ENCODE measurements at regions not wholly inside any gene's neighbourhood (a gene's known extent, or its start where the extent isn't known, plus 50 kb on each side); places are given as distances from the start of the nearest gene placed in this dataset.

- H3K9me3 ChIP-seq, result no peaks in the 10 kb centered on the region
- intact Hi-C loops (cut with DNase I), result no loop called here
- WGBS, 2 donors, result 91 to 96% methylated on average over 2 of the region's 2 CpGs
- no peak for ATAC-seq
- H3K4me1 ChIP-seq, result peaks cover 0 to 3% (median 0%) of the 10 kb centered on the region in 9 donors
- H3K4me3 ChIP-seq, result no peak overlapping the region
- no peaks in the 10 kb centered on the region for H3K27me3 ChIP-seq
- no peaks in the 10 kb centered on the region for H3K36me3 ChIP-seq
- TF ChIP-seq, protein P1, sequence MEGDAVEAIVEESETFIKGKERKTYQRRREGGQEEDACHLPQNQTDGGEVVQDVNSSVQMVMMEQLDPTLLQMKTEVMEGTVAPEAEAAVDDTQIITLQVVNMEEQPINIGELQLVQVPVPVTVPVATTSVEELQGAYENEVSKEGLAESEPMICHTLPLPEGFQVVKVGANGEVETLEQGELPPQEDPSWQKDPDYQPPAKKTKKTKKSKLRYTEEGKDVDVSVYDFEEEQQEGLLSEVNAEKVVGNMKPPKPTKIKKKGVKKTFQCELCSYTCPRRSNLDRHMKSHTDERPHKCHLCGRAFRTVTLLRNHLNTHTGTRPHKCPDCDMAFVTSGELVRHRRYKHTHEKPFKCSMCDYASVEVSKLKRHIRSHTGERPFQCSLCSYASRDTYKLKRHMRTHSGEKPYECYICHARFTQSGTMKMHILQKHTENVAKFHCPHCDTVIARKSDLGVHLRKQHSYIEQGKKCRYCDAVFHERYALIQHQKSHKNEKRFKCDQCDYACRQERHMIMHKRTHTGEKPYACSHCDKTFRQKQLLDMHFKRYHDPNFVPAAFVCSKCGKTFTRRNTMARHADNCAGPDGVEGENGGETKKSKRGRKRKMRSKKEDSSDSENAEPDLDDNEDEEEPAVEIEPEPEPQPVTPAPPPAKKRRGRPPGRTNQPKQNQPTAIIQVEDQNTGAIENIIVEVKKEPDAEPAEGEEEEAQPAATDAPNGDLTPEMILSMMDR (IDR thresholded peaks at IDR 0.05), result no peak
- DNase-seq, result no peak
- H3K27ac ChIP-seq, result no peak overlapping the region
These were observed 191.0 kb upstream of the PPARGC1A start for GRCh38 chr4:24080871-24081270.

DNA sequence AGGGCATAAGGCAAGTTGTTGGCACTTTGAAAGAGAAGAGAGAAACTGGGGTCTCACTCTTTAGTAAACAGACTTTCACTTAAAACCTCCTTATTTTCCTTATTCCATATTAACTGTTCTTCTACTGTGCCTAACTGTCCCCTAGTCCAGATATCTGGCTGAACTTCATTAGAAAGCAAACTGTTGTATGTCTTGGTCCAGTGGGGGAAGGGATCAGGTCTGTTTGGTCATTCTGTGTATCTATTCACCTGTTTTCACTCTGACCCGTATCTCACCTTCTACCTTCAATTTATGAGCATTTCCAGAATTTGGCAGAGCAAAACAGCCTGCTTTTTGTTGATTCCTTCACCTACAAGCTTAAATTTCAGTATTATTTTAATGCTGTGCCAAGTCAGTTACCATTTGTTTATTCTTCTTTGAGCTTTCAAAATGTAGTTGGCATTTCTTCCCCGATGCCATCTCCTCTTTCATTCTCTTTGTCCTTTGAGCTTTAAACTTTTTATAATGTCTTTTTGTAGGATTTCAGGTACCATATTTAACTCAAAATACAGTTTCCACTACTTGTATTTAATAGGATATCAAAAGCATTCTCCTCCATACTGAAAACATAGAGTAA lies 188.6 kb upstream of the PPARGC1A start:
- ATAC-seq (no peak), DNase-seq (no peak)
- TF ChIP-seq, protein P1 (IDR thresholded peaks at IDR 0.05), result no peak
- H3K9me3 ChIP-seq, result no peaks in the 10 kb centered on the region
- H3K36me3 ChIP-seq, result no peaks in the 10 kb centered on the region
- intact Hi-C loops (cut with DNase I), result no loop called here
- WGBS, 2 donors, result 86 to 97% methylated on average over 2 of the region's 2 CpGs
- H3K4me1 ChIP-seq, result peaks cover 0 to 3% (median 0%) of the 10 kb centered on the region in 9 donors
- no peaks in the 10 kb centered on the region for H3K27me3 ChIP-seq
- H3K27ac ChIP-seq, result no peak overlapping the region
- H3K4me3 ChIP-seq, result no peak overlapping the region

DNA sequence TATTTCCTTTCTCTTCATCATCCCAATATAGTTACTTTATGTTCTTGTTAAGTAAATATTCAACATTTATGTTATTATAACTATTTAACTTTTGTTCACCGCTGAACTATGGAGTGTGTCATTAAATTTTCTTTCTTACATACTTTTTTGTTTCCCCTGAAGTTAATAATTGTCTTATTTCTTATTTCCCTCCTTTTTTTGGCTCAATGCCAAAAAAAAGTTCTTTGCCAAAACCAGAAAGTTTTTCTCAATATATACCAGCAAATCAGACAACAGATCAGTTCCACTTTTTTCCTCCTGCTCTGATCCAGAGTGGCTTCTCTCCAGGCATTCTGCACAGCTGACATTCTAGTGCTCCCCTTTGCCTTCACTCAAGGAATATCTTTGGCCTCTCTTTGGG lies 187.0 kb upstream of the PPARGC1A start:
- no peak overlapping the region for H3K4me3 ChIP-seq
- no peaks in the 10 kb centered on the region for H3K27me3 ChIP-seq
- no peak overlapping the region for H3K27ac ChIP-seq
- intact Hi-C loops (cut with DNase I), result no loop called here
- ATAC-seq, result no peak
- WGBS, 2 donors, result 93 to 97% methylated on average over 1 of the region's 1 CpG
- DNase-seq, result no peak
- H3K4me1 ChIP-seq, result peaks cover 0 to 3% (median 0%) of the 10 kb centered on the region in 9 donors
- H3K9me3 ChIP-seq, result no peaks in the 10 kb centered on the region
- TF ChIP-seq, protein P1 (IDR thresholded peaks at IDR 0.05), result no peak
- H3K36me3 ChIP-seq, result no peaks in the 10 kb centered on the region

- Histone ChIP-seq H3K4me1 (no peaks in the 10 kb centered on the region), H3K9me3 (no peaks in the 10 kb centered on the region), H3K27ac (no peak overlapping the region), H3K27me3 (no peaks in the 10 kb centered on the region), H3K4me3 (no peak overlapping the region), H3K36me3 (no peaks in the 10 kb centered on the region)
- WGBS, 2 donors, result 83 to 94% methylated on average over 7 of the region's 7 CpGs
- intact Hi-C loops (cut with DNase I), result no loop called here
- no peak for DNase-seq
- TF ChIP-seq, protein P1 (IDR thresholded peaks at IDR 0.05), result no peak
- no peak for ATAC-seq
These were observed 184.1 kb upstream of the PPARGC1A start for GRCh38 chr4:24073948-24074347.
